GM23338 (cell line): ENCODE measurements at regions not wholly inside any gene's neighbourhood (a gene's known extent, or its start where the extent isn't known, plus 50 kb on each side); places are given as distances from the start of the nearest gene placed in this dataset.

ENCODE experiments used
- ATAC-seq: fragments of 200-7000 bp; cut with Tn5 transposase; 3 replicates; pipeline ENCODE4 v1.9.1; 2020
- DNase-seq: peaks from one replicate; pipeline ENCODE4 v3.0.0-alpha.2; 2015; ENCODE audit warnings: low spot score
- H2AFZ ChIP-seq: fragments of 200-600 bp; sonication (generic); 2 replicates; pipeline ENCODE4 v1.8.0; 2016; ENCODE audit warnings: antibody characterized with exemption, mild to moderate bottlenecking, moderate library complexity
- H3F3A ChIP-seq: fragments of 200-600 bp; sonication (generic); replicated peaks from 2 replicates; pipeline ENCODE4 v1.8.0; 2017; ENCODE audit warnings: antibody characterized with exemption, mixed run types, low read depth
- H3K27ac ChIP-seq: fragments of 200-600 bp; sonication (generic); 2 replicates; pipeline ENCODE4 v1.6.1; 2016; ENCODE audit warnings: low read depth
- H3K27me3 ChIP-seq: fragments of 200-600 bp; sonication (generic); 2 replicates; pipeline ENCODE4 v1.8.0; 2016; ENCODE audit warnings: mild to moderate bottlenecking, mixed run types, moderate library complexity; ENCODE audit not compliant: insufficient read depth
- H3K36me3 ChIP-seq: fragments of 200-600 bp; sonication (generic); 2 replicates; pipeline ENCODE4 v1.8.0; 2016; ENCODE audit warnings: mild to moderate bottlenecking; ENCODE audit not compliant: insufficient read depth
- H3K4me1 ChIP-seq: fragments of 200-600 bp; sonication (generic); 2 replicates; pipeline ENCODE4 v1.8.0; 2016; ENCODE audit warnings: mild to moderate bottlenecking, moderate library complexity; ENCODE audit not compliant: insufficient read depth
- H3K4me2 ChIP-seq: fragments of 200-600 bp; sonication (generic); 2 replicates; pipeline ENCODE4 v1.7.1; 2017; ENCODE audit warnings: mixed run types
- H3K4me3 ChIP-seq: fragments of 200-600 bp; sonication (generic); 2 replicates; pipeline ENCODE4 v1.6.1; 2016; ENCODE audit warnings: mixed run types
- H3K79me2 ChIP-seq: fragments of 200-600 bp; sonication (generic); replicated peaks from 2 replicates; pipeline ENCODE4 v1.8.0; 2017; ENCODE audit warnings: mild to moderate bottlenecking; ENCODE audit not compliant: insufficient read depth
- H3K9me2 ChIP-seq: fragments of 200-600 bp; sonication (generic); 2 replicates; pipeline ENCODE4 v1.8.0; 2017; ENCODE audit not compliant: insufficient read depth
- H4K20me1 ChIP-seq: fragments of 200-600 bp; sonication (generic); replicated peaks from 2 replicates; pipeline ENCODE4 v1.8.0; 2017; ENCODE audit warnings: mild to moderate bottlenecking; ENCODE audit not compliant: insufficient read depth
- H3K27ac Mint-ChIP-seq: 2 replicates; pipeline ENCODE4 v1.8.0; 2020; ENCODE audit warnings: inconsistent platforms, mild to moderate bottlenecking, moderate library complexity, mixed read lengths
- H3K27me3 Mint-ChIP-seq: 3 replicates; pipeline ENCODE4 v1.8.0; 2022; ENCODE audit warnings: low read depth, mild to moderate bottlenecking, moderate library complexity, mixed read lengths, inconsistent platforms; ENCODE audit not compliant: insufficient read depth, poor library complexity
- H3K36me3 Mint-ChIP-seq: 3 replicates; pipeline ENCODE4 v1.8.0; 2021; ENCODE audit warnings: low read depth, mild to moderate bottlenecking, inconsistent platforms, moderate library complexity, mixed read lengths
- H3K4me1 Mint-ChIP-seq: 3 replicates; pipeline ENCODE4 v1.8.0; 2020; ENCODE audit warnings: mild to moderate bottlenecking, inconsistent platforms, mixed read lengths
- H3K4me3 Mint-ChIP-seq: 3 replicates; pipeline ENCODE4 v1.8.0; 2021; ENCODE audit warnings: moderate library complexity, mild to moderate bottlenecking, inconsistent platforms, mixed read lengths
- H3K9me3 Mint-ChIP-seq: 3 replicates; pipeline ENCODE4 v1.8.0; 2020; ENCODE audit warnings: moderate library complexity, mild to moderate bottlenecking, inconsistent platforms, mixed read lengths
- CREB1 ChIP-seq: fragments of 250-450 bp; sonication (Bioruptor Pico); IDR thresholded peaks from 2 replicates; pipeline ENCODE4 v1.5.0; 2020; ENCODE audit warnings: low read depth, mild to moderate bottlenecking, moderate library complexity
- EZH2 ChIP-seq: fragments of 200-600 bp; sonication (generic); IDR thresholded peaks from one replicate; pipeline ENCODE4 v1.8.0; 2017; ENCODE audit warnings: antibody characterized with exemption, mild to moderate bottlenecking, low read depth; ENCODE audit not compliant: unreplicated experiment
- EZH2phosphoT487 ChIP-seq: fragments of 200-600 bp; sonication (generic); IDR thresholded peaks from one replicate; pipeline ENCODE4 v1.8.1; 2018; ENCODE audit warnings: antibody characterized with exemption; ENCODE audit not compliant: unreplicated experiment
- JUNB ChIP-seq: IDR thresholded peaks from one replicate; pipeline ENCODE4 v1.6.1; 2016; ENCODE audit warnings: antibody characterized with exemption; ENCODE audit not compliant: unreplicated experiment
- NANOG ChIP-seq: IDR thresholded peaks from 2 replicates; pipeline ENCODE4 v1.6.1; 2016; ENCODE audit warnings: antibody characterized with exemption, borderline replicate concordance
- POLR2AphosphoS5 ChIP-seq: IDR thresholded peaks from 2 replicates; pipeline ENCODE4 v1.6.1; 2016; ENCODE audit warnings: antibody characterized with exemption, low read depth
- STAT1 ChIP-seq: IDR thresholded peaks from one replicate; pipeline ENCODE4 v1.6.1; 2016; ENCODE audit warnings: antibody characterized with exemption; ENCODE audit not compliant: unreplicated experiment
- ZNF114 ChIP-seq: fragments of 250-450 bp; sonication (Bioruptor Pico); IDR thresholded peaks from 2 replicates; pipeline ENCODE4 v1.5.0; 2020; ENCODE audit warnings: mild to moderate bottlenecking, moderate library complexity
- ZNF331 ChIP-seq: fragments of 250-450 bp; sonication (Bioruptor Pico); IDR thresholded peaks from 2 replicates; pipeline ENCODE4 v1.5.0; 2020; ENCODE audit warnings: low read depth, mild to moderate bottlenecking, moderate library complexity
- TF ChIP-seq, protein P1 (sequence below), 2 experiments: fragments of 200-600 bp in 1 of 2; sonication (generic) in 1 of 2; conservative IDR thresholded peaks; 2 replicates each; pipeline versions ENCODE4 v1.5.1 to v1.6.1; 2016 to 2017; ENCODE audit warnings: antibody characterized with exemption in 2 of 2, low read depth in 2 of 2, mild to moderate bottlenecking in 2 of 2, moderate library complexity in 1 of 2
- TF ChIP-seq, protein P2 (sequence below): IDR thresholded peaks from one replicate; pipeline ENCODE4 v1.6.1; 2018; ENCODE audit warnings: antibody characterized with exemption; ENCODE audit not compliant: unreplicated experiment
- TF ChIP-seq, protein P3 (sequence below): IDR thresholded peaks from 2 replicates; pipeline ENCODE4 v1.6.1; 2016; ENCODE audit warnings: antibody characterized with exemption
- TF ChIP-seq, protein P4 (sequence below): fragments of 250-450 bp; sonication (Bioruptor Pico); IDR thresholded peaks from 2 replicates; pipeline ENCODE4 v1.5.0; 2020; ENCODE audit warnings: mild to moderate bottlenecking, moderate library complexity

DNA sequence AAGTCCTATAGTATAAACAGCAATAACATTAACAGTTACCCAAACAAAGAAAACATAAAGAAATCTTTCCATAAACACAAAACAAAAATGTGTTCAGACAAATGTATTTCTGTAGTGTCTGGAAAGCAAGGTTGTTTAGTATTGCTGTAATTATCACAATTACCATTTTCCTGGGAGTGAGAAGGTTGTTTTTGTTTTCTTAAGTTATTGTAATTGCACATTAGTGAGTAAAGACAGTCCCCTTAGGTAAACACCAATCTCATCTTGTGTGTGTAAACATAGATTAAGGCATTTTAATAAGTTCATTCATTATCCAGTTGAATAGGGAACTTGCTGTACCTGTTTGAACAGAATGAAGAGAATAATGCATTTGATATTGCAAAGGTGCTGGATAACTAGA is 356.9 kb upstream of the ADGRL4 start:
- H3K4me1 ChIP-seq = 0 out of 2 replicates have a peak, but pooled peaks cover 3% of the 10 kb centered on the region
- H3K27me3 Mint-ChIP-seq = no peaks in the 10 kb centered on the region
- H3F3A ChIP-seq = no peaks in the 10 kb centered on the region
- H3K4me1 Mint-ChIP-seq = peaks cover 16% of the 10 kb centered on the region
- no peaks in the 10 kb centered on the region; the same call in 2 of the 3 replicates for H3K36me3 Mint-ChIP-seq
- no peak overlapping the region for H3K4me3 Mint-ChIP-seq
- DNase-seq (no peak), ATAC-seq (no peak)
- 0 out of 2 replicates have a peak, but pooled peaks cover 7% of the 10 kb centered on the region for H3K9me2 ChIP-seq
- H3K4me2 ChIP-seq = no peak overlapping the region
- H3K27ac ChIP-seq = no peak overlapping the region
- H4K20me1 ChIP-seq = no peaks in the 10 kb centered on the region
- no peak overlapping the region for H3K27ac Mint-ChIP-seq
- H2AFZ ChIP-seq = no peak overlapping the region
- no peaks in the 10 kb centered on the region; the same call in 2 of the 3 replicates for H3K9me3 Mint-ChIP-seq
- H3K79me2 ChIP-seq = no peaks in the 10 kb centered on the region
- H3K27me3 ChIP-seq = no peaks in the 10 kb centered on the region
- H3K36me3 ChIP-seq = no peaks in the 10 kb centered on the region
- TF ChIP-seq EZH2phosphoT487 (no peak), CREB1 (CRISPR knock-in tag) (no peak), EZH2 (no peak), ZNF114 (CRISPR knock-in tag) (no peak), NANOG (no peak), JUNB (no peak), STAT1 (no peak), POLR2AphosphoS5 (no peak), ZNF331 (no peak)
- TF ChIP-seq, protein P1, sequence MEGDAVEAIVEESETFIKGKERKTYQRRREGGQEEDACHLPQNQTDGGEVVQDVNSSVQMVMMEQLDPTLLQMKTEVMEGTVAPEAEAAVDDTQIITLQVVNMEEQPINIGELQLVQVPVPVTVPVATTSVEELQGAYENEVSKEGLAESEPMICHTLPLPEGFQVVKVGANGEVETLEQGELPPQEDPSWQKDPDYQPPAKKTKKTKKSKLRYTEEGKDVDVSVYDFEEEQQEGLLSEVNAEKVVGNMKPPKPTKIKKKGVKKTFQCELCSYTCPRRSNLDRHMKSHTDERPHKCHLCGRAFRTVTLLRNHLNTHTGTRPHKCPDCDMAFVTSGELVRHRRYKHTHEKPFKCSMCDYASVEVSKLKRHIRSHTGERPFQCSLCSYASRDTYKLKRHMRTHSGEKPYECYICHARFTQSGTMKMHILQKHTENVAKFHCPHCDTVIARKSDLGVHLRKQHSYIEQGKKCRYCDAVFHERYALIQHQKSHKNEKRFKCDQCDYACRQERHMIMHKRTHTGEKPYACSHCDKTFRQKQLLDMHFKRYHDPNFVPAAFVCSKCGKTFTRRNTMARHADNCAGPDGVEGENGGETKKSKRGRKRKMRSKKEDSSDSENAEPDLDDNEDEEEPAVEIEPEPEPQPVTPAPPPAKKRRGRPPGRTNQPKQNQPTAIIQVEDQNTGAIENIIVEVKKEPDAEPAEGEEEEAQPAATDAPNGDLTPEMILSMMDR (conservative IDR thresholded peaks at IDR 0.05; ENCODE audit: low read depth in 2 of 2) = no peak
- TF ChIP-seq, protein P2, sequence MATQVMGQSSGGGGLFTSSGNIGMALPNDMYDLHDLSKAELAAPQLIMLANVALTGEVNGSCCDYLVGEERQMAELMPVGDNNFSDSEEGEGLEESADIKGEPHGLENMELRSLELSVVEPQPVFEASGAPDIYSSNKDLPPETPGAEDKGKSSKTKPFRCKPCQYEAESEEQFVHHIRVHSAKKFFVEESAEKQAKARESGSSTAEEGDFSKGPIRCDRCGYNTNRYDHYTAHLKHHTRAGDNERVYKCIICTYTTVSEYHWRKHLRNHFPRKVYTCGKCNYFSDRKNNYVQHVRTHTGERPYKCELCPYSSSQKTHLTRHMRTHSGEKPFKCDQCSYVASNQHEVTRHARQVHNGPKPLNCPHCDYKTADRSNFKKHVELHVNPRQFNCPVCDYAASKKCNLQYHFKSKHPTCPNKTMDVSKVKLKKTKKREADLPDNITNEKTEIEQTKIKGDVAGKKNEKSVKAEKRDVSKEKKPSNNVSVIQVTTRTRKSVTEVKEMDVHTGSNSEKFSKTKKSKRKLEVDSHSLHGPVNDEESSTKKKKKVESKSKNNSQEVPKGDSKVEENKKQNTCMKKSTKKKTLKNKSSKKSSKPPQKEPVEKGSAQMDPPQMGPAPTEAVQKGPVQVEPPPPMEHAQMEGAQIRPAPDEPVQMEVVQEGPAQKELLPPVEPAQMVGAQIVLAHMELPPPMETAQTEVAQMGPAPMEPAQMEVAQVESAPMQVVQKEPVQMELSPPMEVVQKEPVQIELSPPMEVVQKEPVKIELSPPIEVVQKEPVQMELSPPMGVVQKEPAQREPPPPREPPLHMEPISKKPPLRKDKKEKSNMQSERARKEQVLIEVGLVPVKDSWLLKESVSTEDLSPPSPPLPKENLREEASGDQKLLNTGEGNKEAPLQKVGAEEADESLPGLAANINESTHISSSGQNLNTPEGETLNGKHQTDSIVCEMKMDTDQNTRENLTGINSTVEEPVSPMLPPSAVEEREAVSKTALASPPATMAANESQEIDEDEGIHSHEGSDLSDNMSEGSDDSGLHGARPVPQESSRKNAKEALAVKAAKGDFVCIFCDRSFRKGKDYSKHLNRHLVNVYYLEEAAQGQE = no peak
- TF ChIP-seq, protein P3, sequence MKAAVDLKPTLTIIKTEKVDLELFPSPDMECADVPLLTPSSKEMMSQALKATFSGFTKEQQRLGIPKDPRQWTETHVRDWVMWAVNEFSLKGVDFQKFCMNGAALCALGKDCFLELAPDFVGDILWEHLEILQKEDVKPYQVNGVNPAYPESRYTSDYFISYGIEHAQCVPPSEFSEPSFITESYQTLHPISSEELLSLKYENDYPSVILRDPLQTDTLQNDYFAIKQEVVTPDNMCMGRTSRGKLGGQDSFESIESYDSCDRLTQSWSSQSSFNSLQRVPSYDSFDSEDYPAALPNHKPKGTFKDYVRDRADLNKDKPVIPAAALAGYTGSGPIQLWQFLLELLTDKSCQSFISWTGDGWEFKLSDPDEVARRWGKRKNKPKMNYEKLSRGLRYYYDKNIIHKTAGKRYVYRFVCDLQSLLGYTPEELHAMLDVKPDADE = no peak
- TF ChIP-seq, protein P4, sequence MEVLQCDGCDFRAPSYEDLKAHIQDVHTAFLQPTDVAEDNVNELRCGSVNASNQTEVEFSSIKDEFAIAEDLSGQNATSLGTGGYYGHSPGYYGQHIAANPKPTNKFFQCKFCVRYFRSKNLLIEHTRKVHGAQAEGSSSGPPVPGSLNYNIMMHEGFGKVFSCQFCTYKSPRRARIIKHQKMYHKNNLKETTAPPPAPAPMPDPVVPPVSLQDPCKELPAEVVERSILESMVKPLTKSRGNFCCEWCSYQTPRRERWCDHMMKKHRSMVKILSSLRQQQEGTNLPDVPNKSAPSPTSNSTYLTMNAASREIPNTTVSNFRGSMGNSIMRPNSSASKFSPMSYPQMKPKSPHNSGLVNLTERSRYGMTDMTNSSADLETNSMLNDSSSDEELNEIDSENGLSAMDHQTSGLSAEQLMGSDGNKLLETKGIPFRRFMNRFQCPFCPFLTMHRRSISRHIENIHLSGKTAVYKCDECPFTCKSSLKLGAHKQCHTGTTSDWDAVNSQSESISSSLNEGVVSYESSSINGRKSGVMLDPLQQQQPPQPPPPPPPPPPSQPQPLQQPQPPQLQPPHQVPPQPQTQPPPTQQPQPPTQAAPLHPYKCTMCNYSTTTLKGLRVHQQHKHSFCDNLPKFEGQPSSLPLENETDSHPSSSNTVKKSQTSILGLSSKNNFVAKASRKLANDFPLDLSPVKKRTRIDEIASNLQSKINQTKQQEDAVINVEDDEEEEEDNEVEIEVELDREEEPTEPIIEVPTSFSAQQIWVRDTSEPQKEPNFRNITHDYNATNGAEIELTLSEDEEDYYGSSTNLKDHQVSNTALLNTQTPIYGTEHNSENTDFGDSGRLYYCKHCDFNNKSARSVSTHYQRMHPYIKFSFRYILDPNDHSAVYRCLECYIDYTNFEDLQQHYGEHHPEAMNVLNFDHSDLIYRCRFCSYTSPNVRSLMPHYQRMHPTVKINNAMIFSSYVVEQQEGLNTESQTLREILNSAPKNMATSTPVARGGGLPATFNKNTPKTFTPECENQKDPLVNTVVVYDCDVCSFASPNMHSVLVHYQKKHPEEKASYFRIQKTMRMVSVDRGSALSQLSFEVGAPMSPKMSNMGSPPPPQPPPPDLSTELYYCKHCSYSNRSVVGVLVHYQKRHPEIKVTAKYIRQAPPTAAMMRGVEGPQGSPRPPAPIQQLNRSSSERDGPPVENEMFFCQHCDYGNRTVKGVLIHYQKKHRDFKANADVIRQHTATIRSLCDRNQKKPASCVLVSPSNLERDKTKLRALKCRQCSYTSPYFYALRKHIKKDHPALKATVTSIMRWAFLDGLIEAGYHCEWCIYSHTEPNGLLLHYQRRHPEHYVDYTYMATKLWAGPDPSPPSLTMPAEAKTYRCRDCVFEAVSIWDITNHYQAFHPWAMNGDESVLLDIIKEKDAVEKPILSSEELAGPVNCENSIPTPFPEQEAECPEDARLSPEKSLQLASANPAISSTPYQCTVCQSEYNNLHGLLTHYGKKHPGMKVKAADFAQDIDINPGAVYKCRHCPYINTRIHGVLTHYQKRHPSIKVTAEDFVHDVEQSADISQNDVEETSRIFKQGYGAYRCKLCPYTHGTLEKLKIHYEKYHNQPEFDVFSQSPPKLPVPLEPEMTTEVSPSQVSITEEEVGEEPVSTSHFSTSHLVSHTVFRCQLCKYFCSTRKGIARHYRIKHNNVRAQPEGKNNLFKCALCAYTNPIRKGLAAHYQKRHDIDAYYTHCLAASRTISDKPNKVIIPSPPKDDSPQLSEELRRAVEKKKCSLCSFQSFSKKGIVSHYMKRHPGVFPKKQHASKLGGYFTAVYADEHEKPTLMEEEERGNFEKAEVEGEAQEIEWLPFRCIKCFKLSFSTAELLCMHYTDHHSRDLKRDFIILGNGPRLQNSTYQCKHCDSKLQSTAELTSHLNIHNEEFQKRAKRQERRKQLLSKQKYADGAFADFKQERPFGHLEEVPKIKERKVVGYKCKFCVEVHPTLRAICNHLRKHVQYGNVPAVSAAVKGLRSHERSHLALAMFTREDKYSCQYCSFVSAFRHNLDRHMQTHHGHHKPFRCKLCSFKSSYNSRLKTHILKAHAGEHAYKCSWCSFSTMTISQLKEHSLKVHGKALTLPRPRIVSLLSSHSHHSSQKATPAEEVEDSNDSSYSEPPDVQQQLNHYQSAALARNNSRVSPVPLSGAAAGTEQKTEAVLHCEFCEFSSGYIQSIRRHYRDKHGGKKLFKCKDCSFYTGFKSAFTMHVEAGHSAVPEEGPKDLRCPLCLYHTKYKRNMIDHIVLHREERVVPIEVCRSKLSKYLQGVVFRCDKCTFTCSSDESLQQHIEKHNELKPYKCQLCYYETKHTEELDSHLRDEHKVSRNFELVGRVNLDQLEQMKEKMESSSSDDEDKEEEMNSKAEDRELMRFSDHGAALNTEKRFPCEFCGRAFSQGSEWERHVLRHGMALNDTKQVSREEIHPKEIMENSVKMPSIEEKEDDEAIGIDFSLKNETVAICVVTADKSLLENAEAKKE (CRISPR knock-in tag) = no peak
- H3K4me3 ChIP-seq = no peak overlapping the region
